ENCODE measurements at regions not wholly inside any gene's neighbourhood (a gene's known extent, or its start where the extent isn't known, plus 50 kb on each side); places are given as distances from the start of the nearest gene placed in this dataset.

GRCh38 chrX:115410731-115411428 lies 121.4 kb downstream of the LUZP4 start:
- no peaks in the 10 kb centered on the region for H3K36me3 ChIP-seq (ENCODE audit: insufficient read depth)
- no peaks in the 10 kb centered on the region for H3K4me1 ChIP-seq (ENCODE audit: low read depth, poor library complexity, severe bottlenecking)
- H3K4me2 ChIP-seq, result no peak overlapping the region
- no peaks in the 10 kb centered on the region for H3K79me2 ChIP-seq (ENCODE audit: insufficient read depth, low read depth)
- H4K20me1 ChIP-seq (ENCODE audit: insufficient read depth), result no peaks in the 10 kb centered on the region
- H3K4me3 ChIP-seq (IDR thresholded peaks at IDR 0.05; ENCODE audit: insufficient read depth, low read depth, low read length), result no peak overlapping the region
- no peaks in the 10 kb centered on the region for H3K27me3 ChIP-seq (ENCODE audit: insufficient read depth, low read depth)
- H3K9ac ChIP-seq, result no peak overlapping the region
- TF ChIP-seq CTCF (conservative IDR thresholded peaks at IDR 0.05; ENCODE audit: low read depth, low read length), result no peak
- no peak overlapping the region for H2AFZ ChIP-seq (ENCODE audit: low read depth)
- no peak overlapping the region for H3K27ac ChIP-seq

GRCh38 chrX:115413246-115413878 lies 123.8 kb downstream of the LUZP4 start:
- H4K20me1 ChIP-seq (ENCODE audit: insufficient read depth), result no peaks in the 10 kb centered on the region
- H3K27me3 ChIP-seq (ENCODE audit: insufficient read depth, low read depth), result no peaks in the 10 kb centered on the region
- no peak overlapping the region for H3K9ac ChIP-seq
- no peak overlapping the region for H2AFZ ChIP-seq (ENCODE audit: low read depth)
- no peak for TF ChIP-seq CTCF (conservative IDR thresholded peaks at IDR 0.05; ENCODE audit: low read depth, low read length)
- no peaks in the 10 kb centered on the region for H3K4me1 ChIP-seq (ENCODE audit: low read depth, poor library complexity, severe bottlenecking)
- no peaks in the 10 kb centered on the region for H3K79me2 ChIP-seq (ENCODE audit: insufficient read depth, low read depth)
- no peak overlapping the region for H3K4me3 ChIP-seq (IDR thresholded peaks at IDR 0.05; ENCODE audit: insufficient read depth, low read depth, low read length)
- no peak overlapping the region for H3K4me2 ChIP-seq
- no peaks in the 10 kb centered on the region for H3K36me3 ChIP-seq (ENCODE audit: insufficient read depth)
- no peak overlapping the region for H3K27ac ChIP-seq

GRCh38 chrX:115419069-115419468 lies 129.6 kb downstream of the LUZP4 start:
- no peak overlapping the region for H3K27ac ChIP-seq
- no peaks in the 10 kb centered on the region for H3K79me2 ChIP-seq (ENCODE audit: insufficient read depth, low read depth)
- H3K36me3 ChIP-seq (ENCODE audit: insufficient read depth), result no peaks in the 10 kb centered on the region
- no peaks in the 10 kb centered on the region for H3K4me1 ChIP-seq (ENCODE audit: low read depth, poor library complexity, severe bottlenecking)
- no peaks in the 10 kb centered on the region for H4K20me1 ChIP-seq (ENCODE audit: insufficient read depth)
- no peak overlapping the region for H2AFZ ChIP-seq (ENCODE audit: low read depth)
- no peaks in the 10 kb centered on the region for H3K27me3 ChIP-seq (ENCODE audit: insufficient read depth, low read depth)
- H3K9ac ChIP-seq, result no peak overlapping the region
- no peak for TF ChIP-seq CTCF (conservative IDR thresholded peaks at IDR 0.05; ENCODE audit: low read depth, low read length)
- no peak overlapping the region for H3K4me3 ChIP-seq (IDR thresholded peaks at IDR 0.05; ENCODE audit: insufficient read depth, low read depth, low read length)
- H3K4me2 ChIP-seq, result no peak overlapping the region

- Histone ChIP-seq H3K4me1 (ENCODE audit: low read depth, poor library complexity, severe bottlenecking) (no peaks in the 10 kb centered on the region), H3K36me3 (ENCODE audit: insufficient read depth) (no peaks in the 10 kb centered on the region), H3K79me2 (ENCODE audit: insufficient read depth, low read depth) (no peaks in the 10 kb centered on the region), H2AFZ (ENCODE audit: low read depth) (no peak overlapping the region), H3K4me2 (no peak overlapping the region), H3K9ac (no peak overlapping the region), H3K27me3 (ENCODE audit: insufficient read depth, low read depth) (no peaks in the 10 kb centered on the region), H3K4me3 (IDR thresholded peaks at IDR 0.05; ENCODE audit: insufficient read depth, low read depth, low read length) (no peak overlapping the region), H4K20me1 (ENCODE audit: insufficient read depth) (no peaks in the 10 kb centered on the region), H3K27ac (no peak overlapping the region)
- TF ChIP-seq CTCF (conservative IDR thresholded peaks at IDR 0.05; ENCODE audit: low read depth, low read length), result no peak
These were observed 133.6 kb downstream of the LUZP4 start for GRCh38 chrX:115423086-115423485.
